ENCODE measurements at regions not wholly inside any gene's neighbourhood (a gene's known extent, or its start where the extent isn't known, plus 50 kb on each side); places are given as distances from the start of the nearest gene placed in this dataset.
"Not testable (repeated sequence)": the region's sequence is repeated elsewhere in the genome, so short reads cannot be mapped to it uniquely, and the experiment has no call there.

DNA sequence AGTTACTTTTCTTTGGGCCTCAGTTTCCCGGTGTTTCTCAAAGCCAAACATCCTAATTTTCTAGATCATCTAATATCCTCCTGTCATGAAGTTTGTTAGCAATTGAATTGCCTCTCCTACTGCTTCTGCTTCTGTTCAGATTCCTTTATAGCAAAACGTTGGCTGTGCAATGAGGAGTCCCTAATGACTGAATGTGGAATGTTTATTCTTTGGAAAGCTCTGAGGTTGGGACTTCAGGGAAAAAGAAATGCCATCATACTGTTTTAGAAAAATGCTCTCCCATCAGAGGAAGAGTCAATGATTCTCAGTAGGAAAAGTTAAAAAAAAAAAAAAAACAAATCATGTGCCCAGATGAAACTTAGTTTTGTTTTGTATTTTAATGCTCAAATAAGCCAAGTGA lies 268.7 kb upstream of the PAPPA start:
- H3K27ac ChIP-seq: no peak overlapping the region
- H3K36me3 ChIP-seq: no peaks in the 10 kb centered on the region
- intact Hi-C loops (cut with DNase I): loop anchor here in 9 of 10 donors (5.0 to 10.0 kb wide), 11 partner anchors 200 to 770 kb away; partner anchors contain the start of gene PAPPA (in 3 of the 9)
- no peak overlapping the region for H3K4me3 ChIP-seq
- TF ChIP-seq POLR2A (IDR thresholded peaks at IDR 0.05): no peak
- TF ChIP-seq, protein P1, sequence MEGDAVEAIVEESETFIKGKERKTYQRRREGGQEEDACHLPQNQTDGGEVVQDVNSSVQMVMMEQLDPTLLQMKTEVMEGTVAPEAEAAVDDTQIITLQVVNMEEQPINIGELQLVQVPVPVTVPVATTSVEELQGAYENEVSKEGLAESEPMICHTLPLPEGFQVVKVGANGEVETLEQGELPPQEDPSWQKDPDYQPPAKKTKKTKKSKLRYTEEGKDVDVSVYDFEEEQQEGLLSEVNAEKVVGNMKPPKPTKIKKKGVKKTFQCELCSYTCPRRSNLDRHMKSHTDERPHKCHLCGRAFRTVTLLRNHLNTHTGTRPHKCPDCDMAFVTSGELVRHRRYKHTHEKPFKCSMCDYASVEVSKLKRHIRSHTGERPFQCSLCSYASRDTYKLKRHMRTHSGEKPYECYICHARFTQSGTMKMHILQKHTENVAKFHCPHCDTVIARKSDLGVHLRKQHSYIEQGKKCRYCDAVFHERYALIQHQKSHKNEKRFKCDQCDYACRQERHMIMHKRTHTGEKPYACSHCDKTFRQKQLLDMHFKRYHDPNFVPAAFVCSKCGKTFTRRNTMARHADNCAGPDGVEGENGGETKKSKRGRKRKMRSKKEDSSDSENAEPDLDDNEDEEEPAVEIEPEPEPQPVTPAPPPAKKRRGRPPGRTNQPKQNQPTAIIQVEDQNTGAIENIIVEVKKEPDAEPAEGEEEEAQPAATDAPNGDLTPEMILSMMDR (IDR thresholded peaks at IDR 0.05): no peak
- 55 to 68% (median 61%) methylated on average over 2 of the region's 2 CpGs for WGBS, 4 donors
- H3K27me3 ChIP-seq: no peaks in the 10 kb centered on the region
- H3K4me1 ChIP-seq: no peaks in the 10 kb centered on the region
- no peak for ATAC-seq
- H3K9me3 ChIP-seq: no peaks in the 10 kb centered on the region
- DNase-seq: no peak

DNA sequence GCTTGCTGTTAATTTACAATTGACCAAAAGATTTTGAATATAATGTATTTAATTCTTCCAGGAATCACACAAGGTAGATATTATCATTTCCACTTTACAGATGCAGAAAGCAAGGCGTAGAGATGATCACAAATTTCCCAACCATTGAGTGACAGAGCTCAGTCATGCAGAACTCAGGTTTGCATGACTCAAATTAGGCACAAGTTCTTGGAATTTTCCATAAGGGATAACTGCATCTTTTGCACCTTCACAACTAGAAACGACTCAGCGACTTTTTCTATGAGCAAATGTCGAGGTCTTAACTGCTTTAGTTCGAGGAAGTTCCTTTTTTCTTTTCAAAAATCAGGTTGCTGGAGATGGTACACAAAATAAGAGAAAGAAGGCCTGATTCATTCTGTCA lies 265.5 kb upstream of the PAPPA start:
- 83 to 85% (median 83%) methylated on average over 5 of the region's 5 CpGs for WGBS, 4 donors

DNA sequence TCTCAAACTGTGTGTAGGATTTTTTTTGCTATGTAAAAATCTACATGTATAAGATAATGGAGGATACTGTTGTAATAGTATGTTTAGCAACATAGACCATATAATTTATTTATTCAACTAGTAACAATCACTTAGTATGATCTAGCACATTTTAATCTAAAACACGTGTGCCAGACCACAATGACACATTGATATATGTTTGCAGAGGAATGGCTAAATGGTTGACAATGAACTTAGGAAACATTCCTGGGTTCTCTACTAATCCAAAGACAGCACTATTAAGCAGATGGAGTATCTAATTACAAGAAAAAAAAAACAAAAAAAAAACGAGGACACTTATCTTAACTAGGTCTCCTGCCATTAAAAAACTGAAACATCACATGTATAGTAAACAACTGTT lies 261.7 kb upstream of the PAPPA start:
- TF ChIP-seq, protein P1 (IDR thresholded peaks at IDR 0.05): no peak
- TF ChIP-seq POLR2A (IDR thresholded peaks at IDR 0.05): no peak
- Histone ChIP-seq H3K27me3 (no peaks in the 10 kb centered on the region), H3K27ac (no peak overlapping the region), H3K36me3 (no peaks in the 10 kb centered on the region), H3K9me3 (peaks cover 0 to 8% (median 0%) of the 10 kb centered on the region in 12 donors), H3K4me1 (no peaks in the 10 kb centered on the region), H3K4me3 (no peak overlapping the region)
- intact Hi-C loops (cut with DNase I): no loop called here
- 35 to 52% (median 42%) methylated on average over 2 of the region's 2 CpGs for WGBS, 4 donors
- DNase-seq: no peak
- ATAC-seq: no peak

More for the DNA sequence above, 265.5 kb upstream of the PAPPA start:
- Histone ChIP-seq H3K27me3 (no peaks in the 10 kb centered on the region), H3K9me3 (peaks cover 0 to 8% (median 0%) of the 10 kb centered on the region in 12 donors), H3K4me3 (no peak overlapping the region), H3K4me1 (no peaks in the 10 kb centered on the region), H3K27ac (no peak overlapping the region), H3K36me3 (no peaks in the 10 kb centered on the region)
- TF ChIP-seq POLR2A (IDR thresholded peaks at IDR 0.05): no peak
- TF ChIP-seq, protein P1 (IDR thresholded peaks at IDR 0.05): no peak
- DNase-seq (no peak), ATAC-seq (no peak)
- intact Hi-C loops (cut with DNase I): loop anchor here in 8 of 10 donors (10.0 kb wide), 8 partner anchors 197 to 767 kb away; partner anchors contain the start of gene PAPPA (in 2 of the 8)

DNA sequence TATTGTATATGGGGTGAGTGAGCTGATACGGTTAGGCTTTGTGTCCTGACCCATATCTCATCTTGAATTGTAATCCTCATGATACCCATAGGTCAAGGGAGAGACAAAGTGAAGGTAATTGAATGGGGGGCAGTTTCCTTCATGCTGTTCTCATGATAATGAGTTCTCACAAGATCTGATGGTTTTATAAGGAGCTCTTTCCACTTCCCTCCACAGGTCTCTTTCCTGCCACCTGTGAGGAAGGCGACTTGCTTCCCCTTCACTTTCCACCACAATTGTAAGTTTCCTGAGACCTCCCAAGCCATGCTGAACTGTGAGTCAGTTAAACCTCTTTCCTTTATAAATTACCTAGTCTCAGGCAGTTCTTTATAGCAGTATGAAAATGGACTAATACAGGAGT lies 255.1 kb upstream of the PAPPA start:
- H3K27ac ChIP-seq; DNase-seq; H3K4me1 ChIP-seq; intact Hi-C loops (cut with DNase I); H3K36me3 ChIP-seq; H3K27me3 ChIP-seq; H3K9me3 ChIP-seq; H3K4me3 ChIP-seq; ATAC-seq: not testable (repeated sequence)
- WGBS, 4 donors: 42 to 64% (median 58%) methylated on average over 2 of the region's 2 CpGs

DNA sequence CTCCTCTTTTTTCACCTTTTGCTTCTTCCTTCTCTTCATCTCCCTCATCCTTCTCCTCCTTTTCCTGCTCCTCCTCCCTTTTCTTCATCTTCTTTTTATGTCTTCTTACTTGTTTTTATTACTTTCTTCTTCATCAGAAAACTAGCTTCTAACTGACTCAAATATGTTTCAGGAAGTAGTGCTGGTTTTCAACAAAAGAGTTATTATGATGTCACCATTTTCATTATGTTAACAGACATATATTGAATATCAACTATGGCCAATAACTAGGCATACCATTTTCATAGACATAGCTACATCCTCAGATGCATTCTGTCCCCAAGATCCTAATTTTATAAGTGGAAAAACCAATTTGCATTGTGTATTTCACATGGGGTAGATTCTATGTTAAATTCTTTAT lies 252.9 kb upstream of the PAPPA start:
- H3K4me3 ChIP-seq: no peak overlapping the region
- peaks cover 0 to 8% (median 0%) of the 10 kb centered on the region in 12 donors for H3K9me3 ChIP-seq
- no peaks in the 10 kb centered on the region for H3K36me3 ChIP-seq
- intact Hi-C loops (cut with DNase I): loop anchor here in 1 of 10 donors (10.0 kb wide), 1 partner anchor 84 kb away; no protein-coding TSS in a partner anchor
- no peak for ATAC-seq
- TF ChIP-seq, protein P1 (IDR thresholded peaks at IDR 0.05): no peak
- no peak for TF ChIP-seq POLR2A (IDR thresholded peaks at IDR 0.05)
- no peaks in the 10 kb centered on the region for H3K27me3 ChIP-seq
- no peak overlapping the region for H3K27ac ChIP-seq
- no peaks in the 10 kb centered on the region for H3K4me1 ChIP-seq
- no peak for DNase-seq
